WTC11 (cell line): ENCODE measurements at regions not wholly inside any gene's neighbourhood (a gene's known extent, or its start where the extent isn't known, plus 50 kb on each side); places are given as distances from the start of the nearest gene placed in this dataset.

ENCODE experiments used
- ATF2 ChIP-seq: sonication (generic); formaldehyde crosslinking; IDR thresholded peaks from 2 replicates; pipeline ENCODE4 v1.8.1; 2022; ENCODE audit warnings: low read depth, missing genetic modification reagents, borderline replicate concordance
- ATF3 ChIP-seq: sonication (generic); formaldehyde crosslinking; conservative IDR thresholded peaks from 2 replicates; pipeline ENCODE4 v1.8.1; 2022; ENCODE audit warnings: mild to moderate bottlenecking, missing genetic modification reagents
- CBFB ChIP-seq: sonication (generic); formaldehyde crosslinking; IDR thresholded peaks from 2 replicates; pipeline ENCODE4 v1.8.1; 2022; ENCODE audit warnings: mild to moderate bottlenecking, low read depth, missing genetic modification reagents
- FOXJ3 ChIP-seq: sonication (generic); formaldehyde crosslinking; IDR thresholded peaks from 2 replicates; pipeline ENCODE4 v1.9.0; 2021; ENCODE audit warnings: missing genetic modification reagents, mild to moderate bottlenecking, borderline replicate concordance
- MYBL2 ChIP-seq: sonication (generic); formaldehyde crosslinking; IDR thresholded peaks from 2 replicates; pipeline ENCODE4 v1.8.1; 2023; ENCODE audit warnings: mild to moderate bottlenecking, moderate library complexity, missing genetic modification reagents
- NFYB ChIP-seq: sonication (generic); formaldehyde crosslinking; conservative IDR thresholded peaks from 2 replicates; pipeline ENCODE4 v1.8.0; 2022; ENCODE audit warnings: low read depth, missing genetic modification reagents
- PRDM15 ChIP-seq: sonication (generic); formaldehyde crosslinking; IDR thresholded peaks from 2 replicates; pipeline ENCODE4 v1.8.0; 2022; ENCODE audit warnings: missing genetic modification reagents
- TCF7 ChIP-seq: sonication (generic); formaldehyde crosslinking; IDR thresholded peaks from 2 replicates; pipeline ENCODE4 v1.8.0; 2022; ENCODE audit warnings: mild to moderate bottlenecking, low read depth, missing genetic modification reagents, moderate library complexity
- ZNF317 ChIP-seq: sonication (generic); formaldehyde crosslinking; IDR thresholded peaks from 2 replicates; pipeline ENCODE4 v1.8.1; 2023; ENCODE audit warnings: low read depth, mild to moderate bottlenecking, moderate library complexity, missing genetic modification reagents, borderline replicate concordance
- TF ChIP-seq, protein P1 (sequence below): sonication (generic); formaldehyde crosslinking; IDR thresholded peaks from 2 replicates; pipeline ENCODE4 v1.8.0; 2022; ENCODE audit warnings: mild to moderate bottlenecking, missing genetic modification reagents
- TF ChIP-seq, protein P2 (sequence below): fragments of 200-600 bp; IDR thresholded peaks from 2 replicates; pipeline ENCODE4 v1.8.0; 2022; ENCODE audit warnings: antibody characterized with exemption
- TF ChIP-seq, protein P3 (sequence below): sonication (generic); formaldehyde crosslinking; IDR thresholded peaks from 2 replicates; pipeline ENCODE4 v1.8.1; 2022; ENCODE audit warnings: mild to moderate bottlenecking, missing genetic modification reagents, moderate library complexity, borderline replicate concordance

GRCh38 chr21:38909929-38910328 lies 104.2 kb downstream of the ETS2 start:
- no peak for TF ChIP-seq TCF7 (CRISPR knock-in tag)
- TF ChIP-seq ATF3 (CRISPR knock-in tag), result no peak
- TF ChIP-seq CBFB (CRISPR knock-in tag), result no peak
- TF ChIP-seq, protein P1, sequence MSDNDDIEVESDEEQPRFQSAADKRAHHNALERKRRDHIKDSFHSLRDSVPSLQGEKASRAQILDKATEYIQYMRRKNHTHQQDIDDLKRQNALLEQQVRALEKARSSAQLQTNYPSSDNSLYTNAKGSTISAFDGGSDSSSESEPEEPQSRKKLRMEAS, result no peak
- TF ChIP-seq MYBL2, result no peak
- TF ChIP-seq, protein P2, sequence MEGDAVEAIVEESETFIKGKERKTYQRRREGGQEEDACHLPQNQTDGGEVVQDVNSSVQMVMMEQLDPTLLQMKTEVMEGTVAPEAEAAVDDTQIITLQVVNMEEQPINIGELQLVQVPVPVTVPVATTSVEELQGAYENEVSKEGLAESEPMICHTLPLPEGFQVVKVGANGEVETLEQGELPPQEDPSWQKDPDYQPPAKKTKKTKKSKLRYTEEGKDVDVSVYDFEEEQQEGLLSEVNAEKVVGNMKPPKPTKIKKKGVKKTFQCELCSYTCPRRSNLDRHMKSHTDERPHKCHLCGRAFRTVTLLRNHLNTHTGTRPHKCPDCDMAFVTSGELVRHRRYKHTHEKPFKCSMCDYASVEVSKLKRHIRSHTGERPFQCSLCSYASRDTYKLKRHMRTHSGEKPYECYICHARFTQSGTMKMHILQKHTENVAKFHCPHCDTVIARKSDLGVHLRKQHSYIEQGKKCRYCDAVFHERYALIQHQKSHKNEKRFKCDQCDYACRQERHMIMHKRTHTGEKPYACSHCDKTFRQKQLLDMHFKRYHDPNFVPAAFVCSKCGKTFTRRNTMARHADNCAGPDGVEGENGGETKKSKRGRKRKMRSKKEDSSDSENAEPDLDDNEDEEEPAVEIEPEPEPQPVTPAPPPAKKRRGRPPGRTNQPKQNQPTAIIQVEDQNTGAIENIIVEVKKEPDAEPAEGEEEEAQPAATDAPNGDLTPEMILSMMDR, result no peak
- TF ChIP-seq ZNF317, result no peak
- TF ChIP-seq, protein P3, sequence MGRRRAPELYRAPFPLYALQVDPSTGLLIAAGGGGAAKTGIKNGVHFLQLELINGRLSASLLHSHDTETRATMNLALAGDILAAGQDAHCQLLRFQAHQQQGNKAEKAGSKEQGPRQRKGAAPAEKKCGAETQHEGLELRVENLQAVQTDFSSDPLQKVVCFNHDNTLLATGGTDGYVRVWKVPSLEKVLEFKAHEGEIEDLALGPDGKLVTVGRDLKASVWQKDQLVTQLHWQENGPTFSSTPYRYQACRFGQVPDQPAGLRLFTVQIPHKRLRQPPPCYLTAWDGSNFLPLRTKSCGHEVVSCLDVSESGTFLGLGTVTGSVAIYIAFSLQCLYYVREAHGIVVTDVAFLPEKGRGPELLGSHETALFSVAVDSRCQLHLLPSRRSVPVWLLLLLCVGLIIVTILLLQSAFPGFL, result no peak
- TF ChIP-seq FOXJ3 (CRISPR knock-in tag), result no peak
- no peak for TF ChIP-seq NFYB (CRISPR knock-in tag)
- no peak for TF ChIP-seq PRDM15 (CRISPR knock-in tag)
- TF ChIP-seq ATF2, result no peak
